CD14-positive monocyte (primary cell): ENCODE measurements at regions not wholly inside any gene's neighbourhood (a gene's known extent, or its start where the extent isn't known, plus 50 kb on each side); places are given as distances from the start of the nearest gene placed in this dataset.

Experiments
- DNase-seq, 3 donors: peaks; one replicate each; pipeline ENCODE4 v3.0.0-alpha.2; 2011 to 2022
- H2AFZ ChIP-seq: 2 replicates; pipeline ENCODE4 v1.6.0; 2012; ENCODE audit warnings: mild to moderate bottlenecking, low read depth, low read length, inconsistent platforms; ENCODE audit not compliant: insufficient read depth, poor library complexity, severe bottlenecking
- H3K27ac ChIP-seq, 2 donors: 1 replicate in 1 of 2; 2 replicates in 1 of 2; pipeline ENCODE4 v1.5.1; 2012 to 2013; ENCODE audit warnings: low read length in 2 of 2, control low read depth in 1 of 2, inconsistent platforms in 1 of 2, low read depth in 1 of 2, mild to moderate bottlenecking in 1 of 2
- H3K27me3 ChIP-seq, 2 donors: one replicate each; pipeline versions ENCODE4 v1.6.0 to v1.6.1; 2011 to 2013; ENCODE audit warnings: low read length in 2 of 2; ENCODE audit not compliant: control insufficient read depth in 2 of 2, insufficient read depth in 2 of 2
- H3K36me3 ChIP-seq, 2 donors: replicated peaks in 1 of 2; 1 replicate in 1 of 2; 2 replicates in 1 of 2; pipeline versions ENCODE4 v1.5.1 to v1.6.1; 2012 to 2013; ENCODE audit warnings: low read length in 2 of 2, control low read depth in 1 of 2, inconsistent platforms in 1 of 2, mild to moderate bottlenecking in 1 of 2; ENCODE audit not compliant: insufficient read depth in 2 of 2, control insufficient read depth in 1 of 2
- H3K4me1 ChIP-seq, 2 donors: 1 replicate in 1 of 2; 2 replicates in 1 of 2; pipeline versions ENCODE4 v1.5.1 to v1.6.1; 2012 to 2013; ENCODE audit warnings: low read length in 2 of 2, control low read depth in 1 of 2, inconsistent platforms in 1 of 2, mild to moderate bottlenecking in 1 of 2, moderate library complexity in 1 of 2; ENCODE audit not compliant: insufficient read depth in 2 of 2, control insufficient read depth in 1 of 2
- H3K4me2 ChIP-seq: replicated peaks from 2 replicates; pipeline ENCODE3; 2012; ENCODE audit warnings: low read length, moderate library complexity, mild to moderate bottlenecking; ENCODE audit not compliant: poor library complexity, severe bottlenecking; ENCODE audit errors: extremely low read depth
- H3K4me3 ChIP-seq, 3 experiments: fragments of 200-600 bp in 1 of 3; sonication (generic) in 1 of 3; replicated peaks in 1 of 3; 1 replicate in 2 of 3; 2 replicates in 1 of 3; pipeline ENCODE4 v1.5.1; 2011 to 2013; ENCODE audit warnings: low read length in 3 of 3, mild to moderate bottlenecking in 3 of 3, control low read depth in 2 of 3, low read depth in 2 of 3, inconsistent platforms in 1 of 3, moderate library complexity in 1 of 3
- H3K79me2 ChIP-seq: 2 replicates; pipeline ENCODE4 v1.6.0; 2012; ENCODE audit warnings: mild to moderate bottlenecking, control low read depth, inconsistent platforms, low read length, moderate library complexity; ENCODE audit not compliant: insufficient read depth
- H3K9ac ChIP-seq: 2 replicates; pipeline ENCODE4 v1.6.0; 2017; ENCODE audit warnings: low read length, mild to moderate bottlenecking; ENCODE audit not compliant: insufficient read depth, poor library complexity, severe bottlenecking
- H3K9me3 ChIP-seq, 2 donors: replicated peaks in 1 of 2; 1 replicate in 1 of 2; 2 replicates in 1 of 2; pipeline versions ENCODE4 v1.5.1 to v1.6.1; 2012 to 2013; ENCODE audit warnings: low read length in 2 of 2, control low read depth in 1 of 2; ENCODE audit not compliant: control insufficient read depth in 1 of 2, insufficient read depth in 1 of 2
- H4K20me1 ChIP-seq: 2 replicates; pipeline ENCODE4 v1.6.0; 2012; ENCODE audit warnings: mild to moderate bottlenecking, low read length, control low read depth, moderate library complexity; ENCODE audit not compliant: insufficient read depth
- H3K27ac Mint-ChIP-seq, 7 donors: one replicate each; pipeline ENCODE4 v1.8.0; 2020; ENCODE audit warnings: mild to moderate bottlenecking in 7 of 7, mixed read lengths in 7 of 7, moderate library complexity in 6 of 7, inconsistent platforms in 2 of 7
- H3K27me3 Mint-ChIP-seq, 3 donors: one replicate each; pipeline ENCODE4 v1.8.0; 2021 to 2022; ENCODE audit warnings: low read depth in 3 of 3, mild to moderate bottlenecking in 3 of 3, mixed read lengths in 3 of 3, moderate library complexity in 3 of 3, inconsistent platforms in 1 of 3
- H3K36me3 Mint-ChIP-seq, 2 donors: one replicate each; pipeline ENCODE4 v1.8.0; 2020; ENCODE audit warnings: mixed read lengths in 2 of 2, inconsistent platforms in 1 of 2, mild to moderate bottlenecking in 1 of 2
- H3K4me1 Mint-ChIP-seq: one replicate; pipeline ENCODE4 v1.8.0; 2020; ENCODE audit warnings: mild to moderate bottlenecking, mixed read lengths
- H3K4me3 Mint-ChIP-seq, 2 donors: one replicate each; pipeline ENCODE4 v1.8.0; 2020; ENCODE audit warnings: mild to moderate bottlenecking in 2 of 2, mixed read lengths in 2 of 2, moderate library complexity in 1 of 2
- H3K9me3 Mint-ChIP-seq, 7 donors: one replicate each; pipeline ENCODE4 v1.8.0; 2020 to 2022; ENCODE audit warnings: mixed read lengths in 7 of 7, mild to moderate bottlenecking in 6 of 7, moderate library complexity in 6 of 7, inconsistent platforms in 2 of 7
- CTCF ChIP-seq: fragments of 200-600 bp; IDR thresholded peaks from one replicate; pipeline ENCODE4 v1.8.0; 2022; ENCODE audit warnings: antibody characterized with exemption, mild to moderate bottlenecking
- WGBS: methylation state at CpG from one replicate; pipeline ENCODE4 v1.1.5; 2013; ENCODE audit warnings: missing lambda C conversion rate; ENCODE audit not compliant: insufficient coverage; 5-methylcytosine and 5-hydroxymethylcytosine counted together
- intact Hi-C, 2 donors: fragments of 100-400 bp; cut with micrococcal nuclease; formaldehyde crosslinking; loops; one replicate each; pipeline versions ENCODE4 v1.15.0 to v1.15.1; 2023

DNA sequence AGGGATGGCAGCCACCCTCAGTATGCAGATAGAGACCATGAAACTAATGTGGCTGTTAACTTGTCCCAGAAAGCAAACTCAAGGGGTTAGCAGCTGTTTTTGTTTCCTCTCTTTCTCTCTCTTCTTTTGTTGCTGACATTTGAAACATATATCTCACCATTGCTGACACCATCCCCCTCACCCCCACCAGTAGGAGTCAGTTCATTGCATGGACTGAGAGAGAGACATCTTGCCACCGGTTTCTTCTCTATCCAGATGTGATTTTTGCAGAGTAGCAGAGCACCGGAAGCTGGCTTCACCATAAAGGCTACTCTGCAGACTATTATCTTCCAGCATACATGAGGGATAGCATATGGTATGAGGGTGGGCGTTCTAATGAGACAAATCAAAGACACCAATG lies 177.1 kb upstream of the FRG1 start:
- Histone ChIP-seq H3K4me1 (no peaks in the 10 kb centered on the region), H3K27ac (no peak overlapping the region), H2AFZ (no peak overlapping the region), H3K36me3 (no peaks in the 10 kb centered on the region), H3K79me2 (no peaks in the 10 kb centered on the region), H3K9me3 (peaks cover 0 to 7% of the 10 kb centered on the region in 2 donors), H3K27me3 (no peaks in the 10 kb centered on the region), H3K4me3 (no peak overlapping the region), H4K20me1 (no peaks in the 10 kb centered on the region), H3K4me2 (no peak overlapping the region), H3K9ac (no peak overlapping the region)
- no peak for DNase-seq
- no peak overlapping the region for H3K27ac Mint-ChIP-seq
- no peaks in the 10 kb centered on the region for H3K4me1 Mint-ChIP-seq
- peaks cover 7 to 21% (median 13%) of the 10 kb centered on the region in 7 donors for H3K9me3 Mint-ChIP-seq
- intact Hi-C loops, result no loop called here
- H3K4me3 Mint-ChIP-seq, result no peak overlapping the region
- no peak for TF ChIP-seq CTCF
- no peaks in the 10 kb centered on the region for H3K36me3 Mint-ChIP-seq
- peaks cover 1 to 5% (median 2%) of the 10 kb centered on the region in 3 donors for H3K27me3 Mint-ChIP-seq
- WGBS, result no CpG with 5 or more reads among the region's 3 CpGs

DNA sequence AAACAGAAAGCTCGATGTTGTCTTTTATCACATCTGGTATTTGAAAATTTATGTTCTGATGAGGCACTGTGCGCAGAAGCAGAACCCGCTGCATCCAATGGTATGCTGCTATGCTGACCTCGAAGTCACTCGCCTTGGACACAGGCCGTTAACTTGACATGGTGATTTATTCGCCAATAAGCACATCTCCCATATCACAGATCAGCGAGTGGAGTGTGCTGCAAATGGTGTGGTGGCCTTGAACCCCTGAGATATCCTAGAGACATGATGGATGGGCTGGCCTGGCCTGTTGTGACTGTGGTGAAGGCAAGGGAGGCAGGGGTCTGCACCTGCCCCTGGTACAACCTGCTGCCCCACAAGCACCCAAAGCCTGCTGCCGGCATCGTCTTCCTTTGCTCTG lies 175.4 kb upstream of the FRG1 start:
- Mint-ChIP-seq H3K9me3 (peaks cover 2 to 18% (median 8%) of the 10 kb centered on the region in 7 donors), H3K4me3 (no peak overlapping the region), H3K36me3 (no peaks in the 10 kb centered on the region), H3K27ac (no peak overlapping the region), H3K27me3 (peaks cover under 1 to 2% (median 1%) of the 10 kb centered on the region in 3 donors), H3K4me1 (no peaks in the 10 kb centered on the region)
- no peak overlapping the region for H3K4me3 ChIP-seq
- no peaks in the 10 kb centered on the region for H3K4me1 ChIP-seq
- H3K79me2 ChIP-seq, result no peaks in the 10 kb centered on the region
- H3K27ac ChIP-seq, result no peak overlapping the region
- H3K9ac ChIP-seq, result no peak overlapping the region
- DNase-seq, result no peak
- intact Hi-C loops, result no loop called here
- H3K4me2 ChIP-seq, result no peak overlapping the region
- peaks cover 0 to 7% of the 10 kb centered on the region in 2 donors for H3K9me3 ChIP-seq
- 100% methylated on average over 2 of the region's 10 CpGs for WGBS
- no peak overlapping the region for H2AFZ ChIP-seq
- H3K27me3 ChIP-seq, result no peaks in the 10 kb centered on the region
- H3K36me3 ChIP-seq, result no peaks in the 10 kb centered on the region
- no peaks in the 10 kb centered on the region for H4K20me1 ChIP-seq
- TF ChIP-seq CTCF, result no peak
